HG03469 (cell line): ENCODE measurements at regions not wholly inside any gene's neighbourhood (a gene's known extent, or its start where the extent isn't known, plus 50 kb on each side); places are given as distances from the start of the nearest gene placed in this dataset.

Source experiments
- ATAC-seq: cut with Tn5 transposase; IDR thresholded peaks from one replicate; pipeline ENCODE4 v1.9.1; 2021; ENCODE audit warnings: mild to moderate bottlenecking, moderate library complexity, moderate number of reproducible peaks; ENCODE audit not compliant: unreplicated experiment

GRCh38 chr3:102206511-102207031 is 228.2 kb upstream of the ZPLD1 start:
- no peak for ATAC-seq

GRCh38 chr3:102207151-102207571 is 227.7 kb upstream of the ZPLD1 start:
- no peak for ATAC-seq

GRCh38 chr3:102215166-102215565 is 219.6 kb upstream of the ZPLD1 start:
- no peak for ATAC-seq

- no peak for ATAC-seq
These were observed 211.7 kb upstream of the ZPLD1 start for GRCh38 chr3:102223132-102223531.

- ATAC-seq, result no peak
These were observed 210.6 kb upstream of the ZPLD1 start for GRCh38 chr3:102224171-102224570.

GRCh38 chr3:102225005-102225404 is 209.8 kb upstream of the ZPLD1 start:
- ATAC-seq, result no peak

- peak; percentile 35 for ATAC-seq
These were observed 209.2 kb upstream of the ZPLD1 start for GRCh38 chr3:102225407-102226132.

GRCh38 chr3:102226463-102226862 is 208.4 kb upstream of the ZPLD1 start:
- no peak for ATAC-seq

GRCh38 chr3:102229062-102229655 is 205.7 kb upstream of the ZPLD1 start:
- ATAC-seq, result no peak

GRCh38 chr3:102230057-102230456 is 204.8 kb upstream of the ZPLD1 start:
- no peak for ATAC-seq

- ATAC-seq, result peak; percentile 93
These were observed 200.9 kb upstream of the ZPLD1 start for GRCh38 chr3:102233881-102234280.

GRCh38 chr3:102235679-102236078 is 199.1 kb upstream of the ZPLD1 start:
- ATAC-seq, result no peak

- no peak for ATAC-seq
These were observed 197.6 kb upstream of the ZPLD1 start for GRCh38 chr3:102237181-102237580.

GRCh38 chr3:102237838-102238237 is 197.0 kb upstream of the ZPLD1 start:
- ATAC-seq, result no peak

GRCh38 chr3:102238362-102238761 is 196.5 kb upstream of the ZPLD1 start:
- no peak for ATAC-seq

- no peak for ATAC-seq
These were observed 194.1 kb upstream of the ZPLD1 start for GRCh38 chr3:102240720-102241119.

GRCh38 chr3:102248981-102249705 is 185.7 kb upstream of the ZPLD1 start:
- no peak for ATAC-seq

- ATAC-seq, result no peak
These were observed 179.1 kb upstream of the ZPLD1 start for GRCh38 chr3:102255736-102256135.

GRCh38 chr3:102258666-102259227 is 176.1 kb upstream of the ZPLD1 start:
- peak; percentile 82 for ATAC-seq

- ATAC-seq, result no peak
These were observed 175.2 kb upstream of the ZPLD1 start for GRCh38 chr3:102259663-102260062.

- ATAC-seq, result peak; percentile 56
These were observed 169.1 kb upstream of the ZPLD1 start for GRCh38 chr3:102265720-102266119.
